DMS53 (cell line): ENCODE measurements at regions not wholly inside any gene's neighbourhood (a gene's known extent, or its start where the extent isn't known, plus 50 kb on each side); places are given as distances from the start of the nearest gene placed in this dataset.
A peak's percentile ranks its signal among the peaks of the same experiment; 100 is the strongest.
"Not testable (repeated sequence)": the region's sequence is repeated elsewhere in the genome, so short reads cannot be mapped to it uniquely, and the experiment has no call there.

Experiments used
- DNase-seq: peaks from one replicate; lab custom pipeline; 2025; lab: John Stamatoyannopoulos, UW

GRCh38 chr5:62222305-62222704 lies 83.7 kb upstream of the KIF2A start:
- DNase-seq = not testable (repeated sequence)

- not testable (repeated sequence) for DNase-seq
These were observed 82.7 kb upstream of the KIF2A start for GRCh38 chr5:62223312-62223670.

- DNase-seq = peak; percentile 52
These were observed 80.9 kb upstream of the KIF2A start for GRCh38 chr5:62224987-62225601.

DNA sequence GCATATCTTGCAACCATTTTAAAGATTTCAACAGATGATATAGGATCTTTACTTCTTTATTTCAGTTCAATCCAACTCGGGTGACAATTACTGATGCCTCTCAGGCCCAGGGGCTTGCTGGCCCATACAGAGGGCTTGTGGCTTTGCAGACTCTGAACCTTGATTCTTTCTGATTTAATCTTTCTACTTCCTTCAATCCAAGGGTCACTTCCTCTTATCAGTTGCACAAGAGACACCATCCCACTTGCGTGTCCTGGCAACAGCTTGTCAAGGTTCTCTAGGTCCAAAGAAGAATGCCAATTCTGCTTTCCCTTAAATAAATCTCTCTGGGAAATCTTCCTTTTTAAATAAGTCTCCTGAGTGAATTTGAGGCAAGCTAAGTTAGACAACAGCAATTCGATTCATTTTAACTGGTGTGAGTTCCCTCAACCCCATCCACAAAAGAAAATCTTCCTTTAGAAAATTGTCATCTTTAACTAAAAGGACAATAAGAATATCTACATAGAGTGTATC lies 75.1 kb upstream of the KIF2A start:
- DNase-seq = not testable (repeated sequence)

- no peak for DNase-seq
These were observed 74.4 kb upstream of the KIF2A start for GRCh38 chr5:62231576-62231975.

GRCh38 chr5:62232218-62232617 lies 73.8 kb upstream of the KIF2A start:
- not testable (repeated sequence) for DNase-seq

DNA sequence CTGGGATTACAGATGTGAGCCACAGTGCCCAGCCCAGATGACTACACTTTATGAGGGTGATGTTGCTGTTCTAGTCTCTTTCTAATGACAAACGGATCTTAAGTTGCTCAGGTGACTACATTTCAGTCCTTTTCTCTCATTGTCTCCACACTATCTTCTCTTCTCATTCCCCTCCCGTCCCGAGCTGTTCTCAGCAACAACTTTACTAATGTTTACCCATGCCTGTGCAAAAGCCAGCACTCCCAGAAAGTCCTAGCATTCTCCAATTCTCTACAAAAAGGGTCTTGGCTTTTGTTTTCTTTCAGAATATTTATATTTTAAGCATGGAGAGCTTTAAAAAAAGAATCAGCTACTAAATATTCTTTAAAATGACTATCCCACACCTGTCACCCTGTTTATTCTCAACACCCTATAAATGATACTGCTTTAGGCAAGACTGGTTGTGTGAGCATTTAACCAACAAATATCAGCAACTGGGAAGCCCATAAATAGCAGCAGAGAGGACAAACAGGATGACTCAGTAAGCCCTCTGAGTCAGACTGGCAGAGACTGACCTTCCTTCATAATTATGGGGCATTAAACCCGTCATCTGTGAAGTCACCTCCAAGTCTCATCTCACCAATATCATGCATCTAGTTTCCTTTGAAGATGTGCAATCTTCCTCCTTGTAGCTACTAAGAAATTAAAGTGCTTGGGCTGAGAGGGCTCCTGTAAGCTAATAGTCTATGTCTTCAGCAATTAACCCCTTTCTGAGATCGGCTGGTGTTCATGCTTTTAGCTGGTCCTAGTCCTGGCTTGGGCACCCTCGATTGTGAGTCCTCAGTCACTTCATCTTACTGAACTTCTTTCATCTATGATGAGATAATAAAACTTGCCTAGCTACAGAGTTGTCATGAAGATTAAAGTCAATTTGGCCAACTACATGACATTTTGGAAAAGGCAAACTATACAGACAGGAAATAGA lies 72.6 kb upstream of the KIF2A start:
- peak; percentile 79 for DNase-seq

DNA sequence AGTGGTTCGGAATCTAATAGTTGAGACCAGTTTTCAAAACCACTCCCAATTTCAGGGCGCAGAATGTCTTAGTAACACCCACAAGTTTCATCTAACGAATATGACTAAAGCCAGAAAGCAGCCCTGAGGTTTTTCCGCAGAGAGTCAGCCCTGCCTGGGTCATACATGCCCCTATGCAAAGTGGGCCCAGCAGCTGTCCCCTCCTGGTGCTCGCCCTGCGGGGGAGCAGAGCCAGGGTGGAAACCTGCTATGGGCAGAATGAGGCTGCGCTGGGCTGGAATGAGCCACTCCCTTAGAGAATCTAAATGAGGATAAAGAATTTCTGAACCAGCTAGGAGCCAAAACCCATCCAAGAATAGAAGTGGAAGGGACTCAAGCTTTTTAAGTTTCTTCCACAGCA lies 69.4 kb upstream of the KIF2A start:
- DNase-seq = not testable (repeated sequence)

- not testable (repeated sequence) for DNase-seq
These were observed 68.1 kb upstream of the KIF2A start for GRCh38 chr5:62237944-62238343.

GRCh38 chr5:62238584-62238983 lies 67.4 kb upstream of the KIF2A start:
- DNase-seq = not testable (repeated sequence)

DNA sequence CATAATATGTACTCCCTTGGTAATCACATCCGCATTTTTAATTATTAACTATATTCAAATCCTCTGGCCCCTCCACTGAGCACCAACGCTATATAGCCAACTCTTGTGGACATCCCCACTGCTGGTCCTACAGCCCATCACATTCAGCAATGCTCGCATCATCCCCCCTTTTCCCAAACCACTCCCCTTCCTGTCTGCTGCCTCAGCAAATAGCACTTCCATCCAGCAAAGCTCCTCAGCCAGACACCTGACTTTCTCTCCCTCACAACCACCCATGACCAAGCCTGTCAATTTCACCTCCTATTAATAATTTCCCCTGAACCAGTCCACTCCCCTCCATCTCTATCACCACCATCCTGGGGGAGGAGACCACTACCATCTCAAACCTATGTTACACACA lies 65.5 kb upstream of the KIF2A start:
- DNase-seq = not testable (repeated sequence)

DNA sequence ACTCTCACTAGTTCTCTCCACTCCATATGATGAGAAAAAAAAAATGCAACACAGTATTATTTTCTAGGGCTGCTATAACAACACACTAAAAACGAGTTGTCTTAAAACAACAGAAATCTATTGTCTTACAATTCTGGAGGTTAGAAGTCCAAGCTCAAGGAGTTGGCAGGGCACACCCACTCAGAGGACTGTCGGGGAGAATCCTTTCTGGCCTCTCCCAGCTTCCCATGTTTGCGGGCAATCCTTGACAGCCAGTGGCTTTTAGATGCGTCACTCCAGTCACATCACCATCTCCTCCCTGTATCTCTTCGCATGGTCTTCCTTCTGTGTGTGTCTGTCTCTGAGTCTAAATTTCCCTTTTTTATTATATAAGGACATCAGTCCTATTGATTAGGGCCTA lies 64.0 kb upstream of the KIF2A start:
- DNase-seq = not testable (repeated sequence)

DNA sequence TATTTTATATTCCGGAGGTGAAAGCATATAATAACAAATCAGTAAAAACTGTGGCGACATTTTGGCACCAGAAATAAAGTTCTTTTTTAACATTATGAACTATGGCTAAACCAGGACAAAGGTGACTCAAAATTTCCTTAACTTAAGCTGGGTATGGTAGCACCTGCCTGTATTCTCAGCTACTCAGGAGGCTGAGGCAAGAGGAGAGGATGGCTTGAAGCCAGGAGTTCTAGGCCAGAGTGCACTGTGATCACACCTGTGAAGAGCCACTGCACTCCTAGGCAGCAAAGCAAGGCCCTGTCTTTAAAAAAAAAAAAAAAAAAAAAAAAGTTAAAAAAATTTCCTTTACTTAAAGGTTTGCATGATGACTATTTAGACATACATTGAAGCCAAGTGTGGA lies 63.0 kb upstream of the KIF2A start:
- DNase-seq = peak; percentile 7

DNA sequence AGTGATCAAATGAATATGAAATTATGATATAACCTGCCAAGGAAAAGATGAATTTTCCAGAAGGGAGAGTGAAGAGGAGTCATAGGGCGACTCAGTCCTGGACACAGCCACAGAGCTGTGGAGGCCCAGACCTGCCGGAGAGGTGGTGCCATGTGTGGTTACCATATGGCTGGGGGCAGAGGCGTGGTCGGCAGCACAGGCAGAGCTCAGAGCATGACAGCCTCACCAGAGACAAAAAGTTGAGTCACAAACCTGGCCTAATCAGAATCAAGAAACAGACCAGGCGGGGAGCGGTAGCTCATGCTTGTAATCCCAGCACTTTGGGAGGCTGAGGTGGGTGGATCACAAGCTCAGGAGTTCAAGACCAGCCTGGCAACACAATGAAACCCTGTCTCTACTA lies 57.8 kb upstream of the KIF2A start:
- not testable (repeated sequence) for DNase-seq

- DNase-seq = not testable (repeated sequence)
These were observed 55.9 kb upstream of the KIF2A start for GRCh38 chr5:62250085-62250484.

GRCh38 chr5:62250919-62251318 lies 55.1 kb upstream of the KIF2A start:
- DNase-seq = not testable (repeated sequence)

- not testable (repeated sequence) for DNase-seq
These were observed 53.5 kb upstream of the KIF2A start for GRCh38 chr5:62252519-62252918.

DNA sequence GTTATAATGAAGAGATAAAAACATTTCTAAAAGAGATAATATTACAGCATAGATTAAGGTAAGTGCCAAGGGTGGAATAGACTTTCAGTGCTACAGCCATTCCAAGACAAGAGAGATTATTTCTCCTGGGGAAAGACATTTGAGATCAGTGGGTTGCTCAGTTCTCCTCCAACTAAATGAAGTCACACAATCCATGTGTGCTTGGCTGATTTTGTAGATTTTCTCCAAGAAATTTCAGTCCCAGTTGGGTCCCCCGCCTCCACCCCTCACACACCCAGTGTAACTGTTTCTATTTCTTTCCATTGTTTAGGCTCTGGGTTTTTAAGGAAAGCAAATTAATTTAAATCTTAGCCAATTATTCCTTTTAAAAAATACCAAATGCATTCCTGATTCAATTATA lies 50.5 kb upstream of the KIF2A start:
- DNase-seq = not testable (repeated sequence)

GRCh38 chr5:62256161-62257019 lies 49.6 kb upstream of the KIF2A start:
- peak; percentile 82 for DNase-seq
